HAP-1 (cell line): ENCODE measurements at regions not wholly inside any gene's neighbourhood (a gene's known extent, or its start where the extent isn't known, plus 50 kb on each side); places are given as distances from the start of the nearest gene placed in this dataset.
A peak's percentile ranks its signal among the peaks of the same experiment; 100 is the strongest.

ENCODE experiments used
- DNase-seq, 2 experiments: peaks; one replicate each; pipeline ENCODE4 v3.0.0-alpha.2; 2016 to 2020; ENCODE audit warnings: low spot score in 2 of 2
- H3K27me3 ChIP-seq: fragments of 250-450 bp; sonication (Bioruptor Pico); 2 replicates; pipeline ENCODE4 v1.5.1; 2020; ENCODE audit warnings: low read depth, mild to moderate bottlenecking, moderate library complexity
- H3K36me3 ChIP-seq: fragments of 250-450 bp; sonication (Bioruptor Pico); replicated peaks from 2 replicates; pipeline ENCODE4 v1.5.1; 2020; ENCODE audit warnings: mild to moderate bottlenecking
- H3K4me1 ChIP-seq: fragments of 250-450 bp; sonication (Bioruptor Pico); 2 replicates; pipeline ENCODE4 v1.5.1; 2020; ENCODE audit warnings: mild to moderate bottlenecking
- H3K4me3 ChIP-seq: fragments of 250-450 bp; sonication (Bioruptor Pico); 2 replicates; pipeline ENCODE4 v1.5.1; 2020; ENCODE audit warnings: mild to moderate bottlenecking, moderate library complexity
- H3K9me3 ChIP-seq: fragments of 250-450 bp; sonication (Bioruptor Pico); 2 replicates; pipeline ENCODE4 v1.5.1; 2020; ENCODE audit warnings: mild to moderate bottlenecking, moderate library complexity
- in situ Hi-C: fragments of 300-500 bp; cut with MboI; formaldehyde crosslinking; loops from 3 replicates; pipeline ENCODE4 v1.14.3; 2020; ENCODE audit warnings: low sequenced_read_pairs, inconsistent platforms, mixed read lengths

DNA sequence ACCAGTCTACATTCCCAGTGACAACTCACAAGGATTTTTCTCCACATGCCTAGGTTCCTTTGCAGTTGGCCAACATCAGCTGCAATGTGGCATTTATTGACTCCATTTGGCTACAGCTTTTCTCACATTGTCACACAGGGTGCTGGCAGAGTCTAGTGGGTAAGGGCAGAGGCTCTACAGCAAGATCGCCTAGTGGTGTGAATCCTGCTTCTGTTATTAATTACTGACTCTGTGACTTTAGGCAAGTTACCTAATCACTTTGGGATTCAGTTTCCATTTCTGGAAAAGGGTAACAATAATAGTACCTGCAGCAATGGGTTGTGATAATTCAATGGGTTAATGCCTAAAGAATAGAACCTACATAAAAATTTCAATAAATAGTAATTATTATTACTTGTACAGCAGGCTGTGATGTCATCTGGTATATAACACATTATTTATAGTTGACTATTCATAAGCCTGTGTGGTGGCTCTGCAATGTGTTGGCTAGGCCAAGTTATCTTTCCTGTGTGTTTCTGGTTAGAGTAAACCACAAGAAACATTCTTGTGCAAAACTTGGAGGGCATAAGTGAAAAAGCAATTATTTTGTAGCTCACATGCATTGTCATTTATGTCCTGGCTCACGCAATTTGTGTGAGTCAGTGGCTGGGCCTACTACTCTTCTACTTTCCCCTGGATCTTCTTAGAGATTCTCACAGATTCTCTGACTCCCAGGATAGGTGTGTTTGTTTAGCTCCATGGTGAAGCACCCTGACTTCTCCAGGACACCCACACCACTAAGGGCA is 59.5 kb downstream of the PTGS2 start:
- in situ Hi-C loops: no loop called here

GRCh38 chr1:186618401-186619170 is 61.6 kb downstream of the PTGS2 start:
- Histone ChIP-seq H3K9me3 (no peaks in the 10 kb centered on the region), H3K4me3 (no peak overlapping the region), H3K27me3 (no peaks in the 10 kb centered on the region), H3K4me1 (no peaks in the 10 kb centered on the region), H3K36me3 (no peaks in the 10 kb centered on the region)
- DNase-seq: no peak
- in situ Hi-C loops: loop anchor here (10.0 kb wide), 1 partner anchor 366 kb away; no protein-coding TSS in a partner anchor

More for the DNA sequence above, 59.5 kb downstream of the PTGS2 start:
- DNase-seq: no peak
- no peaks in the 10 kb centered on the region for H3K9me3 ChIP-seq
- H3K27me3 ChIP-seq: no peaks in the 10 kb centered on the region
- H3K4me1 ChIP-seq: no peaks in the 10 kb centered on the region
- no peak overlapping the region for H3K4me3 ChIP-seq
- no peaks in the 10 kb centered on the region for H3K36me3 ChIP-seq

DNA sequence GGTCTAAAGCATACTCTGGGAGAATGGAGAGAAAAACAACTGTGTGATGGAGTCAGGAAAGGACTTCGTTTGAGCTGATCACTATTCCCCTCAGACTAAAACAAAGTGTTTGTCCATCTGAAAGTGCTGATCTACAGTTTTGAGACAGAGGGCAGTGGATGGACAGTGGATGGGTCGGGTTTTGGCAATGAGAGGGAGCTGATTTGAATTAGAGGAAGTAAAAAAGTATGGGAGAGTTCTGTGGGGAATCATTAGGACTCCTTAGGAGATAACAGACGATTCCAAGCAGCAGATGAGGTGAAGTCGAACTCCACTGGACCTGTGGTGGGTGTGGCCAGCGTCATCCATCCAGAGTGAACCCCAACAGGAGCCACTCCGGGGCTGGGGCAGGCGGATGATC is 62.3 kb downstream of the PTGS2 start:
- no peak overlapping the region for H3K4me3 ChIP-seq
- H3K36me3 ChIP-seq: no peaks in the 10 kb centered on the region
- H3K9me3 ChIP-seq: no peaks in the 10 kb centered on the region
- no peak for DNase-seq
- H3K27me3 ChIP-seq: no peaks in the 10 kb centered on the region
- no peaks in the 10 kb centered on the region for H3K4me1 ChIP-seq
- in situ Hi-C loops: loop anchor here (10.0 kb wide), 1 partner anchor 367 kb away; no protein-coding TSS in a partner anchor

- Histone ChIP-seq H3K36me3 (no peaks in the 10 kb centered on the region), H3K4me3 (no peak overlapping the region), H3K4me1 (no peaks in the 10 kb centered on the region), H3K27me3 (no peaks in the 10 kb centered on the region), H3K9me3 (no peaks in the 10 kb centered on the region)
- in situ Hi-C loops: loop anchor here (10.0 kb wide), 1 partner anchor 368 kb away; no protein-coding TSS in a partner anchor
- no peak for DNase-seq
These were observed 63.7 kb downstream of the PTGS2 start for GRCh38 chr1:186616511-186616910.

DNA sequence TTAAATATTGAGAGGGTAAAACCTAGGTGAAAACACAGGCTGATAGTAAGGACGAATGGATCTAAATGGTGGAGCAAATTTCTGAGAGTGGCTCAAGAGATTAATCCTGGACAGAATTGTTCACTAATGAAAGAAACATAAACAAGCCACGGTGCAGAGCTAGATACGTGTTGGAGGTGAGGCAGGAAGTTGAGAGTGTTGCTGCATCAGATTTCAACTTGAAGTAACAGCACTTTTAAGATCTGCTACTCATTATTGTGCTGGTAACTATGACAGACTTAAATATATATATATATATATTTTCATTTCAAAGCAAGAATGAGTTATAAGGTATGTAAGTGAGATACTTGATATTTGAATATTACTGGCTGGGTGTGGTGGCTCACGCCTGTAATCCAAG is 64.9 kb downstream of the PTGS2 start:
- in situ Hi-C loops: loop anchor here (10.0 kb wide), 1 partner anchor 369 kb away; no protein-coding TSS in a partner anchor
- Histone ChIP-seq H3K27me3 (no peaks in the 10 kb centered on the region), H3K4me1 (no peaks in the 10 kb centered on the region), H3K9me3 (no peaks in the 10 kb centered on the region), H3K4me3 (no peak overlapping the region), H3K36me3 (no peaks in the 10 kb centered on the region)
- no peak for DNase-seq

GRCh38 chr1:186611156-186611555 is 69.1 kb downstream of the PTGS2 start:
- Histone ChIP-seq H3K4me1 (no peaks in the 10 kb centered on the region), H3K27me3 (no peaks in the 10 kb centered on the region), H3K4me3 (no peak overlapping the region), H3K9me3 (no peaks in the 10 kb centered on the region), H3K36me3 (no peaks in the 10 kb centered on the region)
- no peak for DNase-seq
- in situ Hi-C loops: loop anchor here (10.0 kb wide), 1 partner anchor 374 kb away; no protein-coding TSS in a partner anchor

GRCh38 chr1:186609183-186609582 is 71.0 kb downstream of the PTGS2 start:
- Histone ChIP-seq H3K4me3 (no peak overlapping the region), H3K9me3 (no peaks in the 10 kb centered on the region), H3K36me3 (no peaks in the 10 kb centered on the region), H3K27me3 (no peaks in the 10 kb centered on the region), H3K4me1 (no peaks in the 10 kb centered on the region)
- DNase-seq: no peak
- in situ Hi-C loops: no loop called here

DNA sequence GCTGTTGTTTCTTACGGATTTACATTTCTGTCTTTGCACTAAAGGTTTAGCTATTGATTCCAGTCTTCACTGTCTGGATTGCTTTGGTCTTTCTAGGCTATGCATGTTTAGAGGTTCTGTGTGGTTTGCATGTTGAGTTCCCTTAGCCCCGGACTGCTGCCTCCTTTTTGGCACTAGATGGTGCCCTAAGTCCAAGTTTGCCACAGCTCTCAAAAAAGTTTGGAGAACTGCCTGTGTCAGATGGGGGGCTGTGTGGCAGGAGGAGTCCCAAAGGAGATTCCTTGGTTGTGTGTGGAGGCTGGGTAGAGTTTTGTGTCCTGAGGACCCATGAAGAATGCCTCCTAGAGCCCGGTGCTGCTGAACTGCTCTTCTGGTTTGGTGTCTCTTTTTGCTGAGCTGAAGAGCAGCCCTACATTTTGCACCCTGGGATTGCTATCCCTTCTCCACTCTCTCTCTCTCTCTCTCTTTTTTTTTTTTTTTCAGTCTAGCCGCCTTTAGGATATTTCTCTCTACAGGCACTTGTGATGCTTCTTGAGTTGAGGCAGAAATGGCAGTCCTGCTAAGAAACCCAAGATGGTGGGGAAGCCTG is 74.4 kb downstream of the PTGS2 start:
- H3K27me3 ChIP-seq: no peaks in the 10 kb centered on the region
- in situ Hi-C loops: no loop called here
- H3K4me3 ChIP-seq: no peak overlapping the region
- no peaks in the 10 kb centered on the region for H3K9me3 ChIP-seq
- no peaks in the 10 kb centered on the region for H3K36me3 ChIP-seq
- DNase-seq: peak; percentile 67 to 73
- H3K4me1 ChIP-seq: no peaks in the 10 kb centered on the region

DNA sequence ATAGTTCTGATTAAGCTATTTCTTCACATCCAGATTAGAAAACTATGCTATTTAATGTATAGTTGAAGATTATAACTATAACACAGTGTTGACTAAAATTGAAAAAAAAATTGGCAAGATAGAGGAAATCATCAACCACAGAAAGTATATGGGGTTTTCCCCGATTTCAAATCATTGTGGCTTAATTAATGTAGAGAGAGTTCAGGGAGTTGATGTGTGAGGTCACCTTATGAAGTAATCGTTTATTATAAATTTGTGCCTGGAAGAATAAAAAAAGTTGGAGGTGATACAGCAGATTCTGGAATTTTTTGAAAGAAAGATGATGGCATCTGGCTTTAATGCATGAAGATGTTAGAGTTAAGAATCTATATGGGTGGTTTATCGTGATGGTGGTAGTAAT is 84.3 kb downstream of the PTGS2 start:
- in situ Hi-C loops: no loop called here

DNA sequence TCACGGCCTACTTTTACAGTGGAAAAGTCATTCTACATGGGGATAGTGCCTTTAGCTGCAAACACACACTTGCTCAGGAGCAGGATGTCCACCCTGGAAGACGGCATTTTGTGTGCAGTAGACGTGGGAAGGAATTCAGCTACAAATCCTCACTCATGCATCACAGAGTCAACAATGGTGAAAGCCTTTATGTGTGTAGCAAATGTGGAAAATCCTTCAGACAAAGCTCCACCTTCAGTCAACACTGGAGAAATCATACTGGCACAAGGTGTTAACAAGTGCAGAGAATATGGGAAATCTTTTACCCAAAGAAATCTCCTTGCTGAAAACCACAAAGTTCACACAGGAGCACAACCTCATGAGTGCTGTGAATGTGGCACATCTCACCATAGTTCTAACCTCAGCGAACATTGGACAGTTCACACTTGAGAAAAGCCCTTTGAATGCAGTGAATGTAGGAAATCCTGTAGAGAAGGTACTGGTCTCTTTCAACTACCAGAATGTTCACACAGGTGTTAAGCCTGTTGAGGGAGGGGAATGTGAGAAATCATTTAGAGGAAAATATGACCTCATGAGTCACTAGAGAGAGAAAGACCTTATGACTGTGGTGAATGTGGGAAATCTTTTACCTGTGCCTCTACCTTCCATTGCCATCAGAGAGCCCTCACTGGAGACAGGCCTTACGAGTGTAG is 101.8 kb downstream of the PTGS2 start:
- DNase-seq: no peak
- Histone ChIP-seq H3K4me1 (no peaks in the 10 kb centered on the region), H3K27me3 (no peaks in the 10 kb centered on the region), H3K4me3 (no peak overlapping the region), H3K36me3 (no peaks in the 10 kb centered on the region), H3K9me3 (no peaks in the 10 kb centered on the region)
- in situ Hi-C loops: no loop called here

More for the DNA sequence above, 84.3 kb downstream of the PTGS2 start:
- no peak for DNase-seq
- Histone ChIP-seq H3K9me3 (no peaks in the 10 kb centered on the region), H3K27me3 (no peaks in the 10 kb centered on the region), H3K4me1 (no peaks in the 10 kb centered on the region), H3K36me3 (no peaks in the 10 kb centered on the region), H3K4me3 (no peak overlapping the region)

- no peak for DNase-seq
- Histone ChIP-seq H3K4me1 (no peaks in the 10 kb centered on the region), H3K27me3 (no peaks in the 10 kb centered on the region), H3K9me3 (no peaks in the 10 kb centered on the region), H3K36me3 (no peaks in the 10 kb centered on the region), H3K4me3 (no peak overlapping the region)
- in situ Hi-C loops: no loop called here
These were observed 102.6 kb downstream of the PTGS2 start for GRCh38 chr1:186577633-186578032.

- no peak for DNase-seq
- H3K9me3 ChIP-seq: no peaks in the 10 kb centered on the region
- no peaks in the 10 kb centered on the region for H3K27me3 ChIP-seq
- H3K4me1 ChIP-seq: no peaks in the 10 kb centered on the region
- H3K4me3 ChIP-seq: no peak overlapping the region
- in situ Hi-C loops: no loop called here
- H3K36me3 ChIP-seq: no peaks in the 10 kb centered on the region
These were observed 103.0 kb downstream of the PTGS2 start for GRCh38 chr1:186577216-186577615.

DNA sequence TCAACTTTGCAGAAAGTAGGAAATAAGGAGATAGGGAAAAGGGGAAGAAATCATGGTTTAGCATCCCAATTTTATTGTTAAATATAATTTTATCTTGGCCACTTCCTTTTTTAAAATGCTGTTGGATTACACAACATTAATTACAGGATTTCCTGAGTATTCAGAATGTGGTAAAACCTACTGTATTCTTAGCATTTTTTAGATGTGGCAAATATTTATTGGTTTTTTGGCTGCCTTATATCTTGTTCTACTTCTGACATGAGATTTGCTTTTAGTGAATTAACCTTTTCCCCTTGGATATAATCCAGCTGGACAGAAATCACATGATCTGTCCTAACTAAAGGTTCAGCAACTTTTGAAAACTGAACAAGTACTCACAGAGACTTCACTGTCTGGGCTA is 104.9 kb downstream of the PTGS2 start:
- Histone ChIP-seq H3K36me3 (no peaks in the 10 kb centered on the region), H3K27me3 (no peaks in the 10 kb centered on the region), H3K9me3 (no peaks in the 10 kb centered on the region), H3K4me3 (no peak overlapping the region), H3K4me1 (no peaks in the 10 kb centered on the region)
- DNase-seq: no peak
- in situ Hi-C loops: no loop called here
